Osteocyte (in vitro differentiated cells): ENCODE measurements at regions not wholly inside any gene's neighbourhood (a gene's known extent, or its start where the extent isn't known, plus 50 kb on each side); places are given as distances from the start of the nearest gene placed in this dataset.

ENCODE experiments used
- DNase-seq: peaks from one replicate; pipeline ENCODE4 v3.0.0; 2021; ENCODE audit warnings: mixed read lengths; ENCODE audit not compliant: unreplicated experiment; ENCODE audit errors: extremely low spot score
- H3K27ac Mint-ChIP-seq: one replicate; pipeline ENCODE4 v1.8.0; 2021; ENCODE audit warnings: mild to moderate bottlenecking, mixed read lengths; ENCODE audit not compliant: unreplicated experiment
- H3K27me3 Mint-ChIP-seq: one replicate; pipeline ENCODE4 v1.8.0; 2021; ENCODE audit warnings: mixed read lengths; ENCODE audit not compliant: unreplicated experiment
- H3K36me3 Mint-ChIP-seq: one replicate; pipeline ENCODE4 v1.8.0; 2021; ENCODE audit warnings: mixed read lengths; ENCODE audit not compliant: unreplicated experiment
- H3K4me1 Mint-ChIP-seq: one replicate; pipeline ENCODE4 v1.8.0; 2021; ENCODE audit warnings: mixed read lengths; ENCODE audit not compliant: unreplicated experiment
- H3K4me3 Mint-ChIP-seq: one replicate; pipeline ENCODE4 v1.8.0; 2021; ENCODE audit warnings: mild to moderate bottlenecking, moderate library complexity, mixed read lengths; ENCODE audit not compliant: unreplicated experiment
- H3K9me3 Mint-ChIP-seq: one replicate; pipeline ENCODE4 v1.8.0; 2021; ENCODE audit warnings: mixed read lengths; ENCODE audit not compliant: unreplicated experiment
- TF ChIP-seq, protein P1 (sequence below): fragments of 200-600 bp; sonication (generic); IDR thresholded peaks from 2 replicates; pipeline ENCODE4 v1.5.0; 2021; ENCODE audit warnings: antibody characterized with exemption, mild to moderate bottlenecking, moderate library complexity

DNA sequence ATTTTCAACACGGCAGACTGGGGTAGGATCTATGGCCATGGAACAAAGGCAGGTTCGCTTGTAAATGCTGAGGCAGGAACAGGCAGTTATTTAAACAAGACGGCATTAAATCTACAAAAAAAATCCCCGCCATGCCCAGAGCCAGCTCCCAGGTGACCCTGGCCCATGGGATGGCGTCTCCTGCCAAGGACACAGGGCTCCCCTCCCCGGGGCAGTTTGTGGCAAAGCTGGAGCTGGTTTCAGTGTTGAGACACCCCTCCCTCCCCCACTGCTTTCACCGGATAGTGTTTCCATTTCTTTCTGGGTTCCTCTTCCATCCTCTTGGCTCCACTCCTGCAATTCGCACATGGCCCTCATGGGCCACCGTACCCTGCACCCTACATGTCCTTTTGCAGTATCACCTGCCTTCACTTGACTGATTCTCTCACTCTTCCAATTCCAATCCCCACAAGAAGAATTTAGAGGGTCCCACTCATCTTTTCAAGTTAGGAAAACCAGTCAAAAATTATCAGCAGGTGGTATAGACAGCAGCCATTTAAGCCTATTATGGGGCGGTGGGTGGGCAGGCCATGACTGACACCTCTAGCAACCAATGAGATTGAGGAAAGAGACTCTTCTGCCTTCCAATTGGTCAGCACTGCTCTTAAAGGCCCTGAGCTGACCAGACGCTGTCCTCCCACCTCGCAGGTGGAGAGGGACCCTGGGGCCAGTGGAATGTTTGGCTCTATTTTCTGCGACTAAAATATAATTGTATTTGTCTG, 52.0 kb downstream of the OLIG1 start:
- no peak overlapping the region for H3K27ac Mint-ChIP-seq
- no peaks in the 10 kb centered on the region for H3K36me3 Mint-ChIP-seq
- peaks cover 1% of the 10 kb centered on the region for H3K4me1 Mint-ChIP-seq
- no peak overlapping the region for H3K4me3 Mint-ChIP-seq
- no peaks in the 10 kb centered on the region for H3K9me3 Mint-ChIP-seq
- DNase-seq = no peak
- peaks cover 62% of the 10 kb centered on the region for H3K27me3 Mint-ChIP-seq
- TF ChIP-seq, protein P1, sequence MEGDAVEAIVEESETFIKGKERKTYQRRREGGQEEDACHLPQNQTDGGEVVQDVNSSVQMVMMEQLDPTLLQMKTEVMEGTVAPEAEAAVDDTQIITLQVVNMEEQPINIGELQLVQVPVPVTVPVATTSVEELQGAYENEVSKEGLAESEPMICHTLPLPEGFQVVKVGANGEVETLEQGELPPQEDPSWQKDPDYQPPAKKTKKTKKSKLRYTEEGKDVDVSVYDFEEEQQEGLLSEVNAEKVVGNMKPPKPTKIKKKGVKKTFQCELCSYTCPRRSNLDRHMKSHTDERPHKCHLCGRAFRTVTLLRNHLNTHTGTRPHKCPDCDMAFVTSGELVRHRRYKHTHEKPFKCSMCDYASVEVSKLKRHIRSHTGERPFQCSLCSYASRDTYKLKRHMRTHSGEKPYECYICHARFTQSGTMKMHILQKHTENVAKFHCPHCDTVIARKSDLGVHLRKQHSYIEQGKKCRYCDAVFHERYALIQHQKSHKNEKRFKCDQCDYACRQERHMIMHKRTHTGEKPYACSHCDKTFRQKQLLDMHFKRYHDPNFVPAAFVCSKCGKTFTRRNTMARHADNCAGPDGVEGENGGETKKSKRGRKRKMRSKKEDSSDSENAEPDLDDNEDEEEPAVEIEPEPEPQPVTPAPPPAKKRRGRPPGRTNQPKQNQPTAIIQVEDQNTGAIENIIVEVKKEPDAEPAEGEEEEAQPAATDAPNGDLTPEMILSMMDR = no peak

DNA sequence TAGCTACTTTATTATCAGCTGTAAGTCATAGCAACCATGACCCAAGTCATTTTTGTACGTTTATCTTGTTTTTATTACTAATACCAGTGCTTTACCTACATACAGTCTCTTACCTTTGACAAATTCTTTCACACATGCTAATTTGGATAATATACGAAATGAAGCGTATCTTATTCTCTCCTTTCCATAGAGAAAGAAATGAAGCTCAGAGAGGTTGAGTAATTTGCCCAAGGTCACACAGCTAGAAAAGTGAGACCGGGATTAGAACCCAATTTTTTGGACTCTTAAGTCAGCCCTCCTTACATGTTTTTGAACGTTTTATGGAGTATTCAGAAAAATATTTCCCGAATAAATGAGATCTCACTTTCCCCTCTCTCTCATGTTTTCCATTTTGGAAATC, 52.6 kb downstream of the OLIG1 start:
- H3K4me1 Mint-ChIP-seq = peaks cover 7% of the 10 kb centered on the region
- peaks cover 58% of the 10 kb centered on the region for H3K27me3 Mint-ChIP-seq
- DNase-seq = no peak
- H3K36me3 Mint-ChIP-seq = no peaks in the 10 kb centered on the region
- no peak overlapping the region for H3K4me3 Mint-ChIP-seq
- H3K9me3 Mint-ChIP-seq = no peaks in the 10 kb centered on the region
- TF ChIP-seq, protein P1 = no peak
- no peak overlapping the region for H3K27ac Mint-ChIP-seq

DNA sequence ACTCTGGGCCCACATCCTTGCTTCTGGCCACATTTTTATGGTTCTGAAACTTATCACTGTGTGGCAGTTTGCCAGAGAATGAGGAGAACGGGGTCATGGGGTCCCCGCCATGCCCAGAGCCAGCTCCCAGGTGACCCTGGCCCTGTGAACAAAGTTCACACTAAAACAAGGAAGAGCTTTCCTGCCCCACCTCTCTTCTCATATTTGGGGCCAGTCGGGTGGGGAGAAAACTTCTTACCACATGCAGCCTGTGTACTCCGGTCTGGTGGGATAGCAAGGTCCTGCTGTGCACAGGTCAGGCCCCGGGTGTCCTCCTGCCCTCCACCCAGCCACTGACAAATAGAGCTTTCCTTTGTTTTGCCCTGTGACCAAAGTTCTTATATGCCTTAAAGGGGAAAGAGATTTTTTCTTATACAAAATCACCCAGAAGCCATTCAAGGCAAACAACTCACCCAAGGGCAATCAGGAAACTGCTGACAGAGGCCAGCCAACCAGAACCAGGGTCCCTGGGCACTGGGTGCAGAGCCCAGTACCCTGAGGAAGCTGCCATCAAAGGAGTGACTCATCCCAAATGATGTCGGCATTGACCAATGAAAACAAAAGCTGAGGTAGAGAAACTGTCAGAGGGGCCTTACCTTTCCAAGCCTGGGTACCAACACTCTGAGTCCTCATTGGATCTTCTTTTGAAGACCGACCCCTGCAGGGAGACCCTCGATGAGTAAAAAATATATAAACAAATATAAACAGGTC, 53.6 kb downstream of the OLIG1 start:
- no peak overlapping the region for H3K27ac Mint-ChIP-seq
- no peak for DNase-seq
- H3K4me3 Mint-ChIP-seq = no peak overlapping the region
- TF ChIP-seq, protein P1 = no peak
- H3K9me3 Mint-ChIP-seq = no peaks in the 10 kb centered on the region
- H3K27me3 Mint-ChIP-seq = peaks cover 57% of the 10 kb centered on the region
- no peaks in the 10 kb centered on the region for H3K36me3 Mint-ChIP-seq
- H3K4me1 Mint-ChIP-seq = peaks cover 7% of the 10 kb centered on the region

DNA sequence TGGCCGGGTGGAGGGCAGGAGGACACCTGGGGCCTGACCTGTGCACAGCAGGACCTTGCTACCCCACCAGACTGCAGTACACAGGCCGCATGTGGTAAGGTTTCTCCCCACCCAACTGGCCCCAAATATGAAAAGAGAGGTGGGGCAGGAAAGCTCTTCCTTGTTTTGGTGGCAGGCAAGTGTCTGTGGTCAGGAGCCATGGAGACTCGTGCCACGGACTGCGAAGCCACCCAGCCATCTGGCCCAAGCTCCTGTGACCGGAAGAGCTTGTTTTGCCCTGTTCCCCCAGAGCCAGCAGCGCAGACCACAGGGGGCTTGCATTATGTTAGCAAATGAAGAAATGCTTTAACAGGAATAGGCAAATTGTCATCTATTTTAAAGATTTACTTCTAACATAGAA, 54.9 kb downstream of the OLIG1 start:
- TF ChIP-seq, protein P1 = no peak
- Mint-ChIP-seq H3K4me1 (peaks cover 7% of the 10 kb centered on the region), H3K27ac (no peak overlapping the region), H3K4me3 (no peak overlapping the region), H3K36me3 (no peaks in the 10 kb centered on the region), H3K27me3 (peaks cover 55% of the 10 kb centered on the region), H3K9me3 (no peaks in the 10 kb centered on the region)
- no peak for DNase-seq

DNA sequence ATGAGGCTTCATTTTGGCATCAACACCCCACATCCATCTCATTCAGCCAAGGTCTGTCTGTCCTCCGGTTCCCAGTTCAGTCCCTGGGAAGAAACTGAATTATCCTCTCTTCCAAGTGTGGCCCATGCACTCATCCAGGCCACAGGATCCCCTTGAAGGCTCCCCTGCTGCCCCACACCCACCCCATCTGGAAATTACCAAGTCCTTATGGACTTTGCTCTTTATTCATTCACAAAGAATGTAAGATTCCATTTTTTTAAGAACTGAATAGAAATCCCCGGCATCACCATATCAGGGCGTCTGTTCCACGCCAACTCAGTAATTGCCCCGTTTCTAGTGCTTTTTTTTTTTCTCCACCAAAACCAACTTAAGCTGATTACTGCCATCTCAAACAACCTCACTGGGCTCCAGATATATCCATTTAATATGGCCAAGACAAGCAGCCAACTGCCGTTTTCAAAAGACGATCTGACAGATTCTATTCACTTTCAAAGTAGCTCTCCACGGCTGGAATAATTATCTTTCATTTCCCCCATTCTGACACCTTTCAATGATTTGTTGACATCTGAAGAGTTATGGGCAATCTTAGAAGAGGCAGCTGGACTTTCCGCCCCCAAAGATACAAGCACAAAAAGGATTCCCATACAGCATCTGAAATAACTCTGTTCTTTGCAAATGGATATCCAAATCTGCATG, 55.9 kb downstream of the OLIG1 start:
- peaks cover 54% of the 10 kb centered on the region for H3K27me3 Mint-ChIP-seq
- no peak for DNase-seq
- no peaks in the 10 kb centered on the region for H3K36me3 Mint-ChIP-seq
- no peak overlapping the region for H3K27ac Mint-ChIP-seq
- H3K4me3 Mint-ChIP-seq = no peak overlapping the region
- H3K4me1 Mint-ChIP-seq = peaks cover 7% of the 10 kb centered on the region
- no peaks in the 10 kb centered on the region for H3K9me3 Mint-ChIP-seq
- TF ChIP-seq, protein P1 = no peak
